D341Med (cell line): ENCODE measurements at regions not wholly inside any gene's neighbourhood (a gene's known extent, or its start where the extent isn't known, plus 50 kb on each side); places are given as distances from the start of the nearest gene placed in this dataset.
"Not testable (repeated sequence)": the region's sequence is repeated elsewhere in the genome, so short reads cannot be mapped to it uniquely, and the experiment has no call there.

Experiments
- DNase-seq: peaks from one replicate; pipeline ENCODE4 v3.0.0; 2012; ENCODE audit warnings: low spot score

DNA sequence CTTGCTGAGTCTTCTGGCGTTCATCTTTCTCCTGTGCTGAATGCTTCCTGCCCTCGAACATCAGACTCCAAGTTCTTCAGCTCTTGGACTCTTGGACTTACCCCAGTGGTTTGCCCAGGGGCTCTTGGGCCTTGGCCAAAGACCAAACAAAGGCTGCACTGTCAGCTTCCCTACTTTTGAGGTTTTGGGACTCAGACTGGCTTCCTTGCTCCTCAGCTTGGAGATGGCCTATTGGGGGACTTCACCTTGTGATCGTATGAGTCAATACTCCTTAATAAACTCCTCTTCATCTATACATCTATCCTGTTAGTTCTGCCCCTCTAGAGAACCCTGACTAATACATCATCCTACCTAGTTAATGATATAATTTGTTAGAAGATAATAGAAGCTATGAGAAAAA, 415.4 kb downstream of the TMEM38B start:
- DNase-seq = not testable (repeated sequence)

DNA sequence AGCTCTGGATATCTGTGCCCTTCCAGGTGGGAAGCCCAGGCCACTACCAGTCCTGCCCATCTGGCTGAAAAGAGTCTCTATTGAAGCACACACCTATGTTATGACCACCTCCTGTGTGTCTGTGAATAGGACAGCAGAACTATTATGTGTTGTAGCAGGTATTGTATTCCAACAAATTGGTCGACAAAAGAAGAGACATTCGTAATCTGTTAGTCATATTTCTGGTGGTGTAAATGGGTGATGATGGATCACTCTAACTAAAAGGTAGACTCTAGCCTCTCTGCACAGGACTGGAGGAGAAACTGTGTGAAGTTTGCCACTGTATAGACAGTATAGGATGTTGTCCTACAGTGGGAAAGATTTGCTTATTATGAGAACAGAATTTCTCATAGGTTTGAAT, 416.1 kb downstream of the TMEM38B start:
- DNase-seq = no peak

DNA sequence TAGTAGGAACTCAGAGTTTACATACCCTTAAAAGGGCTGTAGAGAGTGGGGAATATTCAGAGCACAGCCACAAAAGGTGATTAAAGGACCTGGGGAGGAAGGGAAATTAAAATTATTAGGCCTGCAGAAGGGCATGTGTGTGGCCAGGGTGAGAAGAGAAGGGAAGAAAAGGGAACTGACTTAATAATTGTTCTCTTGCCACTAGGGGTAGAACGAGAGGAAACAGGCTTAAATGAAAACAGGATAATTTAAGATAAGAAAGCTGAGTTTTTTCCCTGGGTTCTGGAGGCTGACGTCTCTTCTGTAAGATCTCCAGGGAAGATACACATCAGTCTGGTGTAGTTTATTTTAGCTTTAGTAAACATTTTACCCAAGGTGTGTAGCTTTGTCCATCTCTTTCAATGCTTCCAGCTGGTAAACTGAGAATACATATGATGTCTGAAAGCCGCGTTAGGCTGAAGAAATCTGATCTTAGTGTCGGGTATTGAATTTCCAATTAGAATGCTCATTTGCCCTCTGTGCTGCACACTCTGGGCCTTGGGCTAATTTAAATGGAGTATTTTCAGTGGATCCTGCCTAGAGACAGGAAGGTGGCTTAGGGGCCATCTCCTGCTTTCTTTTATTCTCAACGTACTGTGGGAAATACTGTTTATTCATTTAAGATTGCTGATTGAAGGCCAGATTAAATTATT, 416.8 kb downstream of the TMEM38B start:
- no peak for DNase-seq

DNA sequence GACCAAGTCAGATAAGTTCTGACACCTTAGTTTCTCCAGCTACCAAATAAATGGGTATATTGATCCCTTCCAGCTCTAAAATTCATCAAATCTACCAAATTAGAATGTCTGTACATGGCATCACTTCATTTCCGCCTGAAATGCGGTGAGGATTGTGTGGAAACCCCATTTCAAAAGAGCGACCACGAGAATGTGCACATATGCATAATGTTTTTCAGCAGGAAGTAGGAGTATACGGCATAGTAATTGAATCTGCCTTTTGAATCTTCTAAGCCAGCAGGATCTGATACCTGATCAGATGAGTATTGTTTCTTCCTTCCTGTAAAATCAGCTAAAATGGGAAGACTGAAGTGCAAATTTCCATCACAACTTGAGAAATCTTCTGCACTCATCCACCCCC, 418.6 kb downstream of the TMEM38B start:
- no peak for DNase-seq

DNA sequence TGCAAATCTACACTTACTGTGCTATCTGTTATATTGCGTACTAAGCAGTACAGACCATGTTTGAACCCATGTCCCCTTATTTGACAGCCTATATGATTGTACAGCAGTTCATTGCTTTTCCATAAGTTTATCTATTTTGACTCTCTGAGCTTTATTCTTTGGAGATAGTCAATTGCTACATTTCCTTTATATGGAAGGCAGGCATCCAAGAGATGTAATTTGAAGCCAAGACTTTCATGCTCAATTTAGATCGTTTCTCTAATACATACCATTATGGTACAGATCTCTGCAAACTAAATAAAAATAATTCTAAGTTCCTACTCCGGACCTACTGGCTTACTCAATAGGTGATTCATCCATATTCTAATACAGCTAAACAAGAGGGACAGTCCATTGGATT, 424.8 kb downstream of the TMEM38B start:
- DNase-seq = no peak

DNA sequence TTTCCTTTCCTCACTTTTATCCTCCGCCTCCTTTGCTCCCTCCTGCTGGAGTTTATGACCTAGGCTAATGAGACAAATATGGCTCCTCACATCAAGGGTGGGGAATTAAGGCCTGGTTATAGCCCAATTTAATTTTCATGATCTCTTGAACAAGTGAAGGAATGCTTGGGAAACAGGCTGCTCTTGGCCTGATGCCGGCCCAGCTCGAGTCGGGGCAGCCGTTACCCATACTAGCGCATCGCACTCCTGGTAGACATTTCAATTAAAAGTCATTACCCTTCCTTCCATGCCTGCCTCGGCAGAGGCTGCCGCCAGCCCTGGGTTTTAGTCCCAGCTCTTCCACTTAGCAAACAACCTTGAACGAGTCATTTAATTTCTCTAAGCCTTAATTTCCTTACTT, 425.7 kb downstream of the TMEM38B start:
- no peak for DNase-seq

DNA sequence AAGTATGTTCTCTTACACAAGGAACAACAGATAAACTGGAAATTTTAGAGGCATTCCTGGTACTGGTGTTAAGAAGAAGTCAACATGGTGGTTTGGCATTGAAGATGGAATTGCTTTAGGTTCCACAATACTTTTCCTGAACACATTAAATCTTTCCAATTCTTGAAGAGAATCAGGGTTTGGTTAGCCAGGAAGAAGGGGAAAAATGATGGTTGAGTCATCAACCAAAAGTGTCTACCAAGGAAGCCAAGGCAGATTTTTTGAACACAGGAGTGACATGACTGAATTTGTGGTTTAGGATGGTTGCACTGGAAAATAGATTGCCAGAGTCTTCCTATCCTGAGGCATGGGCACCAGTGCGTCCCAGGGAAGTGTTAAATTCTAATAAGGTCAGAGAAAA, 433.4 kb downstream of the TMEM38B start:
- DNase-seq = no peak

DNA sequence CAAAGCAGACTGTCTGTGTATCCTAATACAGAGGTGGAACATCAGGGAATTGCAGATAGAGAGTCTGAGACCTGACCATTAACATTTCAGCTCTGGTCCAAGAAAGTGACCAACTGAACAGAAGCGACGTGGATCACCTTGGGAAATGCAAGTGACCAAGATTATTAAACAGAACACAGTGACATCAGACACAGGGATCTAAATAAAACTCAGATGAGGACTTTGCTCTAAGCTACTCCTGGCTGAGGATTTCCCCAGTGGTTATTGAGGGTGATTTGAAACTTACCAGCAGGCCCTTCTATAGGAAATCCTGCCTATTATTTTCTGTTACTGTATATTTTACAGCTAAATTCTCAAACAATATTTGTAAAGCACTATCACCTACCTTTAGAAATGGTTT, 436.0 kb downstream of the TMEM38B start:
- DNase-seq = no peak

DNA sequence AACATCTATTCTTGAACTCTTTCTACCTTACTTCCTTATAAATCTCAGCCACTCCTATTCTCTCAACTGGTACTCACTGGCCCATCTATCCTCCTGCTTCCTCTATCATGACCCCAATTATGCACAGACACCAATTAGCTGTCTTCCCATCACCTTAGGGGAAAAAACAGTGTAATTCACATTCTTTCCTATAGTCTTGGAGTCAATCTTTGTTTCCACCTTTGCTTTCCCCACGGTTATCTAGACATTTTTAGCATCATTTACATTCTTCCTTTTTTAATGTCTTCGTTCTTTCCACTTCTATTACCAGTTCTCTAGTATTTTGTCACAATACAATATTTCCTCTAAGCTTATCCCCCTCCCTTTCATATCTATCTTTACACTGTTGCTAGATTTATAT, 449.4 kb downstream of the TMEM38B start:
- no peak for DNase-seq

DNA sequence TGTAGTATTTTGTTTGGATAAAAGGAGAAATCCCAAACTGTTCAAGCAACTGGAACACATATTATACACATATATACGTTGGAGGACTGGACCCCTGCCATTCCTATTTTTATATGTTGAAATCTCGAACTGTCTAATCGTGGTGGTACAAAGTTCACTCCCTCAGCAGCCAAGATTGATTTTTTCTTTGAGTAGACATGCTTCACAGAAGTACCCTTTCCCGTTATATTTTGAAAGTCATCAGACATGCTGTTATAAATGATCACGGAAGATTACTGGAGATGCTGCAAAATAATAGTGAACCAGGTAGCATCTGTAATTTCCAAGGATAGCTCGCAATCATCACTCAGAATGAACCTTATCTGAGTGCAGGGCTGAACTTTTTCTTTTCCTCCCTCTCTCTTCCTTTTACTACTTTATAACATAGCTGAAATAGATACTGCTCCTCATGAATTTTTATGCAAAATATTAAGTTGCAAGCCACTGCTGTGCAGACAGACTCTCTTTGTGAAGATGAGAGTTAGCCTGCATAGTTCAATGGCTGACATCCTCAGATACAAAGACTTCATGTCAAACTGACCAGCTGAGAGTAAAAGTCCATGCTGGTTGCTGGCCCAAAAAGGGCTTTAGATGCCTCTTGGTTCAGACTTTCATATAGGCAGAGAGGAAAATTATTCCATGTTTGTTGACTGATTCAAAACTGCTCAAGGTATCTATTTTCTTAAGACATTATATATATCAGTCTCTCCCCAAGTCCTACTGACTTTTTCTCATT, 451.9 kb downstream of the TMEM38B start:
- DNase-seq = no peak

DNA sequence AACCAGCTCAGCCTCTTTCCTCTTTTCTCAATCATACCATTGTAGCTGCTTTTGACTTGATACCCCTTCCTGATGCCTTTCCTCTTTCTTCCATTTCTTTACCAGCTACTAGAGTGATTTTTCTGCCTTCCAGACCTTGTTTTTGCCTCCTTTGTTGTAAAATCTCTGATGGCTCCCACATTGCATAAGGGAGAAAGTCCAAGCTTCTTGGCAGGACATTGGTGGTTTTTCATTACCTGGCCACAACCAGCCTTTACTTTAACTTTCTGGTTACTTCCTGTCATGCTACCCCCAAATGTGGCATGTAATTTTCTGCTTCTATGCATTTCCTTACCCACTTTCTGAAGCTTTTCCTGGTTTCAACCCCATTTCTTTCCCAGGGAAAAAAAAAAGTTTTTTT, 452.5 kb downstream of the TMEM38B start:
- no peak for DNase-seq

DNA sequence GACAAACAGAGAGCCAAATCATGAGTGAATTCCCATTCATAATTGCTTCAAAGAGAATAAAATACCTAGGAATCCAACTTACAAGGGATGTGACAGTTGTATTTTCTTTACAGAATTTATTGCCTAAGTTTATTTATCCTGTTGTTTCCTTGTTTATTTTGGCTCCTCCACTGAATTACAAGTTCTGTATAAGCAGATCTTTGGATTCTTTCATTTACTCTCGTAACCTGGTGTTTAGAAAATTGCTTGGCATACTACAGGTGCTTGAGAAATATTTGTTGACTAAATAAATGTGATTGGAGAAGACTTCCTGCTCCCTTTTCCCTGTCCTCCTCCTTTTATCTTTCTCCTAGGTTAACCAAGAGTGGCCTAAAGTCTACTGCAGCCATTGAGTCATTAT, 455.6 kb downstream of the TMEM38B start:
- DNase-seq = no peak

DNA sequence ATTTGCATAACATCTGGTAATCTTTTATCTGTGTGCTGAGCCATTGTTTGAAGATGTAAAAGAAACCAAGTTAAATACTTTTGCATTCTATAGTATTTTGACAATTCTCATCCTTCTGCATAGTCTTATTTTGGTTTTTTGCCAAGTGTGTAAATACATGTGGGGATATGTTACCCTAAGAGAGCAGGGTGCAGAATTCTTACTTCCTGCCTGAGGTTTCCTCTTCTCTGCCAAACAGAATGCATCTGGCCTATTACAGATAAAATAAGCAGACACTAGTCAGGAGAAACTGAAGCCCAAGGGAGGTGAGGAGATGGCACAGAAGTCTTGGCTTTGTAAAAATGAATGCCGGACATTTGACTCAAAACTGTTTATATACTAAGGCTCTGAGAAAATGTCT, 462.1 kb downstream of the TMEM38B start:
- DNase-seq = no peak

DNA sequence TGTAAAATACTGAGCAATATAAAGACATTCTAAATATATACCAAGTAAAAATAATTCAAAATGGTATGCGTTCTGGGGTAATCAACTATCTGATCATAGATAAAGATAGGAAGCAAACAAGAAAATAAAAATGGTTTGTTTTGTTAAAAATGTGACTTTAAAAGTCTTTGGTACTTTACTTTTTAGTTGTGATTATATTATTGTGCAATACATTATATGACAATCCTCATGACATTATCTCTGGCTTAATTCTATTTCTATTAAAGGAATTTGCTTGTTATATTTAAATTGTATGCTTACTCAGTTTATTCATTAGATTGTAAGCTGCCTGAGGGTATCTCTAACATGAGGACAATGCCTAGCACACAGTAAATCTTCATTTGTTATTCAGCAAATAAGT, 477.9 kb downstream of the TMEM38B start:
- no peak for DNase-seq

DNA sequence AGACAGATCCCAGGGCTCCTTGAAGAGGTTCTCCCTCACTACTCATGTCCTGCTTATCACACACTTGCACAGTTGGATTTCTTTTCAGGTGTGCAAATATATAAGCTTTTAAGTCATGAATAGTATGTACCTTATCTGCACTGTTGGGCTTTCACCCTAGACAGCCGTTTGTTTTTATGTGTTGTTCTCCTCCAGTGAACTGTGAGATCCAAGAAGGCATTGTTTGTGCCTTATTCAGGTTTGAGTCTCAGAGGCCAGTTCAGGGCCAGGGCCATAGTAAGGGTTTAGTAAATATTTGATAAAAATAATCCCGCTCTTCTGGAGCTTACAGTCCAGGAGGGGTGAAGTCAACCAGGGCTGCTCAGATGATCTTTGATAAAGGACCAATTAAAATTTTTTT, 480.0 kb downstream of the TMEM38B start:
- DNase-seq = no peak

DNA sequence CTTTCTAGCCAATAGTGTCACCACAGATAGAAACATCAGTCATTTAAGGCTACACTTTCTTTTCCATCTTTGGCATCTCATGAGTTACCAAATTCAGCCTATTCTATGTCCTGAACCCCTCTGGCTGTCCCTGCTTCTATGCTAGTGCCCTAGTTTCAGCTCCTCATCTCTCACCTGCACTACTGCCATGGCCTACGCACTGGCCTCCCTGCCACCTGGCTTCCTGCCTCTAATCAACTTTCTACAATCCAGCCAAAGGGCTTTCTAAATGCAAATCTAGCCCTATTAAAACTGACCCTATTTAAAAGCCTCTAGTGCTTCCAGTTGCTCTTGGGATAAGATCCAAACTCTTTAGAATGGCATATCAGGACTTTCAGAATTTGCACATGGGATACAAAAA, 482.9 kb downstream of the TMEM38B start:
- no peak for DNase-seq

DNA sequence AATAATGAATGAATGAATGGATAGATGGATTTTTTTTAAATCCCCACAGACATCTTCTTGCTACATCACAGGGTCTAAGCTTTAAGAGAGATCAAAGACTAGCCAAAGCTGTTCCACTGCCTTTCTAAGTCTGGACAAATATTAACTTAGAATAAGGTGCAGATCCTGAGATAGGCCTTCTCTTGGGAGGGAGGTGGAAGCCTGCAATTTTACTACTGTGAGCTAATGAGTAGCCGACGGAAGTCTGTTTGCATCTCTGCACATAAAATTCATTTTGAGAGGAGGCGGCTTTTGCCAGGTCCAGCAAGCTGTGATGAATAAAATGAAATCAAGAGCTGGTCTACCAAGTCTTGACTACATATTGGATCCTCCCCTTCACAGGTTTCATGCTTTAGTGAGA, 484.9 kb downstream of the TMEM38B start:
- DNase-seq = no peak

DNA sequence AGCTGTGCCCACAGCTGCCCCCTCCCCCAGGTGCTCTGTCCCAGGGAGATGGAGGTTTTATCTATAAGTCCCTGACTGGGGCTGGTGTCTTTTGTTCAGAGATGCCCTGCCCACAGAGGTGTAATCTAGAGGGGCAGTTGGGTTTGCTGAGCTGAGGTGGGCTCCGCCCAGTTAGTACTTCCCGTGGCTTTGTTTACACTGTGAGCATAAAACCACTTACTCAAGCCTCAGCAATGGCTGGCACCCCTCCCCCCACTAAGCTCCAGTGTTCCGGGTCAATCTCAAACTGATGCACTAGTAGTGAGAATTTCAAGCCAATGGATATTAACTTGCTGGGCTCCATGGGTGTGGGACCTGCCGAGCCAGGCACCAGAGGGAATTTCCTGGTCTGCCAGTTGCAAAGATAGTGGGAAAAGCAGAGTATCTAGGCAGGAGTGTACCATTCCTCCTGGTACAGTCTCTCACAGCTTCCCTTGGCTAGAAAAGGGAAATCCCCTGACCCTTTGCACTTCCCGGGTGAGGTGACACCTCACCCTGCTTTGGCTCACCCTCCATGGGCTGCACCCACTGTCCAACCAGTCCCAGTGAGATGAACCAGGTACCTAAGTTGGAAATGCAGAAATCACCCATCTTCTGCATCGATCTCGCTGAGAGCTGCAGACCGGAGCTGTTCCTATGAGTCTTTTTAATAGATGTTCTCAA, 509.6 kb downstream of the TMEM38B start:
- not testable (repeated sequence) for DNase-seq

DNA sequence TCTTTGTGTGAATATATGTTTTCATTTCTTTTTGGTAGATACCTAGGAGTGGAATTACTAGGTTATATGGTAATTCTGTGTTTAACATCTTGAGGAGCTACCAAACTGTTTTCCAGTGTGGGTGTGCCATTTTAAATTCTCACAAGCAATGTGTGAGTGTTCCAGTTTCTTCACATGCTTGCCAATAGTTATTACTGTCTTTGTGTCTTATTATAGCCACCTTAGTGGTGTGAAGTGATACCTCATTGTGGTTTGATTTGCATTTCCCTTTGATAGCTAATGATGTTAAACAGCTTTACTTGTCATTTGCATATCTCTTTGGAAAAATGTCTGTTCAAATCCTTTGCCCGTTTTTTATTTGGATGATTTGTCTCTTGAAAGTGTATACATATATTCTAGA, 513.0 kb downstream of the TMEM38B start:
- no peak for DNase-seq

DNA sequence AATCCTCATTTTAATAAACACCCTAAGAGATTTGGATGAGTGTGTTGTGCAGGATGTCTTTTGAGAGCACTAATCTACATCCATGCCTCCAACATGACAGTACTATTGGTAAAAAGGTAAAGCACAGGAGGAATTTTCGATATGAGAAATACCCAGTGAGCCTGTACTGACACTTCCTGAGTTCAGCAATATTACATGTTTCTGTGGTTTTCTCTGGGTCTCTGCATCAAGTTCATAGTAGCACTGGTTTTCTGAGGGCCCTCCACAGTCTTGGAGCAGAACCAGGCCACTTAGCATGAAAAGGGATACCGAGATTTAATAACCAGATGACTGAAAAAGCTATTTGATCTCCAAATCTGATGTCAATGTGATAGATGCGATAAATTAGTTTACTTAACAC, 524.1 kb downstream of the TMEM38B start:
- DNase-seq = no peak

DNA sequence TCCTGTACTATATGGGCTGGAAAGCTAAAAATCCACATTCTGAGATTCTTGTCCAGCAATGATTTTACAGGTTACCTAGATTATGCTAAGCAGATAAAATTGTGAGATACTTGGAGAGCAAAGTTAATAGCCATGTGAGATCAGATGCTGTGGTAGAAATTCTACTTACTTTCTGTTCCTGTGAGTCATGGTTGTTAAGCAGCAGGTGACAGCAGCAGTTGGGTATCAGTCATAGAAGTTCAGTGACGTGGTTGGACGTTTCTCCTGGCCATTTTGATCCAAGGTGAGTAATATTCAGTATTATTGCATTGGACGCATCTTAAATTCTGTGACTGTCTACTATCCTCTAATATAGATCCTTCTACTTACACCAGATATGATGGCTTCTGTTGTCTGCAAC, 524.5 kb downstream of the TMEM38B start:
- no peak for DNase-seq

DNA sequence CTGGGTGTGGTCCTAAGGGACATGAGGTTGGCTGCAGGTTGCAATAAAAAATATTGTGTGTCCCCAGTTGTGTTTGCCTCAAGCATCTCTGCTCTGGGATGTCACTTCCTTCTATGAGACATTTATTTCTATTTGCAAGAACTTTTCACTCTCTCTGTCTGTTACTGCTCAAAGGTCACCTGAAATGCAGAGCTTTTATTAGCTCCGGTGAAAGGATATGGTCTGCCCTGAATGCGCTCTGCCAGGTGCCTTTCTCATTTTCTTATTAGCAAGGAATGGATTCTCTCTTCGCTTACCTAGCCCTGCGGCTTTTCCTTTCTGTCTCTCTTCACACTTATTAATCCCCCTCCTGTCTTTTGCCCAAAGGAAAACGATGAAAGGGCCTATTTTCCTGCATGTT, 526.1 kb downstream of the TMEM38B start:
- DNase-seq = no peak

DNA sequence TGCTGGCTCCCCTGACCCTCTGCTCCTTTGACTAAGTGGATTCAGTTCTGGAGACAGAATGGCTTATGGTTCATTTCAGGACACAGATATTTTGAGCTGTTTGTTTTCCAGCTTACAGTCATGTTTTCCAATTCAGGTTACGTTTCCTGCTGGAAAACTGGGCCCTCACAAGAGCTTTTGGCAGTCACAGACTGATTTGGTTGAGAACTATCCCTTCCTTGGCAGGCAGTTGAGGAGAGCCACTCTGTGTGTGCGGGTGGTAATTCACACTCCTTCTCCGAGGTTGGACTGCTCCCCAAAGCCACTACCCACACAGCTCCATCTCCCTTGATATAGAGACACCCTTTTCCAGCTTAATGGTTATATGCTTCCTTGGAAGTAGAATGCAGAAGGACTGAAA, 534.5 kb downstream of the TMEM38B start:
- no peak for DNase-seq
